HEK293T (cell line): ENCODE measurements at regions not wholly inside any gene's neighbourhood (a gene's known extent, or its start where the extent isn't known, plus 50 kb on each side); places are given as distances from the start of the nearest gene placed in this dataset.

ENCODE experiments used
- CTBP1 ChIP-seq: fragments of 450-650 bp; IDR thresholded peaks from 2 replicates; pipeline ENCODE4 v1.6.1; 2016; ENCODE audit warnings: borderline replicate concordance
- FOXM1 ChIP-seq: fragments of 450-650 bp; IDR thresholded peaks from 2 replicates; pipeline ENCODE4 v1.6.1; 2017; ENCODE audit warnings: mild to moderate bottlenecking, borderline replicate concordance
- SP1 ChIP-seq: fragments of 450-650 bp; IDR thresholded peaks from 2 replicates; pipeline ENCODE4 v1.6.1; 2017
- SUZ12 ChIP-seq: fragments of 450-650 bp; IDR thresholded peaks from 2 replicates; pipeline ENCODE4 v1.6.1; 2016; ENCODE audit warnings: mild to moderate bottlenecking

DNA sequence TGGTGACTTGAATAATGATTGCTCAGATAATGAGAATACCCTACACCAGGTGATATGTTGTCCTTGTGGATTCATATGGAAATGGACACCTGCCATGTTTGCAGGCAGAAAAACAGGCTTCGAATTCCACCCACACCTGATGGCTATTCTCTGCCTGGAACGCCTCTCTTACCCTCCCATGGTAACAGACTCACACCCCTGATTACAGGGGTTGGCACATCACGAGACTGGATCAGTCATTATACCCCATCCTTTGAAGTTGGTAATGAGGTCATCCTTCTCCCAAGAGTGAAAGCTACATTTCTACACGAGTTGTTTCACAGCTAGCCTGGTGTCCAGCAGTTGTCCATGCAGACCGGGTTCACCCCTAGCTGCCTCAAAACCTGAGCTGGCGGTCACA is 71.4 kb upstream of the MBOAT2 start:
- no peak for TF ChIP-seq CTBP1
- no peak for TF ChIP-seq SUZ12
- no peak for TF ChIP-seq FOXM1
- TF ChIP-seq SP1 = no peak
